ENCODE measurements at regions not wholly inside any gene's neighbourhood (a gene's known extent, or its start where the extent isn't known, plus 50 kb on each side); places are given as distances from the start of the nearest gene placed in this dataset.

DNA sequence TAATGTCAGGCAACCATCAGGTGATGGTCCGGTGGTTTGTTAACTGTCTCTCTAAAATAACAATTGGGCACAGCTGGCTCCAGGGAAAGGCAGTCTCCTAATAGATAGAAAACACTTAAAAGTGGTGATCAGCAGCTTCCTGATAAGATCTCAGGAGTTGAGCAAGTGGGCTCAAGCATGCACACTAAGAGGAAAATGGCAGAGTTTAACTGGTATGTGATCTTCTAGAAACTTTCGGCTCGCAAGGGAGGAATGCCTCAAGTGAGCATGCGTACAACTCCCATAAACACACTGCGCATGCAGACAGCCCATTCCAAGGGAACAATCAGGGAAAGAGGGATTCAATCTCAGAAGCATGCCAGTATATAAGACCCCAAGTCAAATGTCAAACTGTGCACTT lies 52.2 kb upstream of the VTCN1 start:
- DNase-seq (ENCODE audit: extremely low read depth in 1 of 11, low read depth in 9 of 11, low spot score in 4 of 11): no peak

DNA sequence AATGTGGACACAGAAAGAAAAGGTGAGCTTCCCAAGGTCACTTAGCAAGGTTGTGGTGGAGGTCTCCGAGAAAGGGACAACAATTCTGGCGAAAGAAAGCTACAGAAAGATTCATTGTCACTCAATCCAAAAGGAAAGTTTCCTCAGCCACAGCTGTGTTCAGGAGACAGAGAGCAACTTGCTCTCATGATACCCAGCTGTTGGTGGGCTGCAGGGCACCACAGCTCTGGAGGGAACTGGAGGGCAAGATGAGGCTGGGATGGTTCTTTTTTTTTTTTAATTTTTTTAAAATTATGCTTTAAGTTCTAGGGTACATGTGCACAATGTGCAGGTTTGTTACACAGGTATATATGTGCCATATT lies 50.7 kb upstream of the VTCN1 start:
- DNase-seq (ENCODE audit: extremely low read depth in 1 of 11, low read depth in 9 of 11, low spot score in 4 of 11): no peak

DNA sequence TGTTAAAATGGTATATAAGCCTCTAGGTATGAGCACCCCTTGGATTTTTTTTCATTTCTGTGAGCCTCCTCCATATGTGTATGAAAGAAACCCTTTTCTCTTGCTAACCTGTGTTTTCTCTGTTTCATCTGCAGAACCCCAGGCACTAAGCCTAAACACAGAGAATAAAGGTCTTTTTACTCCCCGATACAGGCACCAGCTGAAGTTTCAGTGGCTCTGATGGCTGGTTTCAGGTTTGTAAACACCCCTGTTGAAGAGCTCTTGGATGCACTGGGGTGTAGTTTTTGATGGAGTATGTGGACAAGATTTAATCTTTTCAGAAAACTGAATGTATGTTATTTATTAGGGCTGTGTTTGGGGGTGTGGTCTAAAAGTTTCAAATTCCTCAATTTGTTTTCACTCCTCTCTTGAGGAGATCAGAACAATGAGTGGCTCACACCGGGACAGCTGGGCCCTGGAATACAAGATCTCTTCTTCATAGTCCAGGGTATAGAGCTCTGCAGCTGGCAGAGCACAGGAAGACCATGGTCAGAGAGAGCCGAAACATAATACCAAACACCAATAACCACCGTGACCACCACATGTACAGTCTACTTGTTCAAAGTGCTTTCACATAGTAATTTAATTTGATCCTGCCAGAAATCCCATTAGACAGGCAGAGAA lies 50.2 kb upstream of the VTCN1 start:
- DNase-seq (ENCODE audit: extremely low read depth in 1 of 11, low read depth in 9 of 11, low spot score in 4 of 11): no peak

Measured in renal cortex interstitium (tissue), 11 donors.